GM12892 (cell line): ENCODE measurements at regions not wholly inside any gene's neighbourhood (a gene's known extent, or its start where the extent isn't known, plus 50 kb on each side); places are given as distances from the start of the nearest gene placed in this dataset.
"Not testable (repeated sequence)": the region's sequence is repeated elsewhere in the genome, so short reads cannot be mapped to it uniquely, and the experiment has no call there.

Experiments
- POLR2A ChIP-seq: IDR thresholded peaks from 2 replicates; pipeline ENCODE4 v1.6.1; 2011; ENCODE audit warnings: low read depth, low read length, control low read depth
- POLR2AphosphoS5 ChIP-seq: IDR thresholded peaks from 2 replicates; pipeline ENCODE4 v1.6.1; 2011; ENCODE audit warnings: low read depth, low read length, control low read depth
- TAF1 ChIP-seq: IDR thresholded peaks from 2 replicates; pipeline ENCODE4 v1.6.1; 2011; ENCODE audit warnings: low read depth, mild to moderate bottlenecking, control low read depth, low read length, borderline replicate concordance

DNA sequence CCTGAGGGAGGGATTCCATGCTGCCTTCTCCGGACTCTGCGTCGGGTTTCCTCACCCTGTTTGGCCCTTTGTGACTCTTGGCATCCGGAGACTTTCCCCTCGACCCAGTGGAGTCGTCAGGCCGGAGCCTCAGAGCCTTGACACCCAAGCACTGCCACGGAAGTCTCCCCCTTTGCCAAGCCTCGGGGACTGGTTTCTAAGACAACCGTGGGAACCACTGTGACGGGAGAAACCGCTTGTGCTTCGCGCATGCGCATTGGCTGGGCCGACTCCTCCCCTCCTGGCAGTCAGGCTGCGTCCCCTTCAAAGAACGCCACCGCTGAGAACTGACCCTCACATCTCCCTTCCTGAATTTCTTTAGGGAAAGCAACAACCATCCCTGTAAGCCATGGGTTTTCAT lies 459.4 kb upstream of the ZNG1F start:
- TF ChIP-seq POLR2A, POLR2AphosphoS5, TAF1: not testable (repeated sequence)
